Lung (tissue), 11 donors: ENCODE measurements at regions not wholly inside any gene's neighbourhood (a gene's known extent, or its start where the extent isn't known, plus 50 kb on each side); places are given as distances from the start of the nearest gene placed in this dataset.

Experiments
- ATAC-seq: fragments of 200-7000 bp; cut with Tn5 transposase; one replicate; pipeline ENCODE4 v1.9.1; 2020; ENCODE audit warnings: moderate number of reproducible peaks; ENCODE audit not compliant: insufficient read depth, low FRiP score
- DNase-seq, 3 donors: peaks; one replicate each; pipeline ENCODE4 v3.0.0-alpha.2; 2013 to 2017
- H3K27ac ChIP-seq, 2 donors: one replicate each; pipeline ENCODE4 v1.5.1; 2013; ENCODE audit warnings: mild to moderate bottlenecking in 2 of 2, moderate library complexity in 2 of 2, control low read depth in 1 of 2, inconsistent platforms in 1 of 2, low read depth in 1 of 2, low read length in 1 of 2
- H3K27me3 ChIP-seq, 3 donors: one replicate each; pipeline ENCODE4 v1.5.1; 2013; ENCODE audit warnings: low read length in 2 of 3; ENCODE audit not compliant: control insufficient read depth in 3 of 3, insufficient read depth in 3 of 3
- H3K36me3 ChIP-seq, 4 donors: one replicate each; pipeline ENCODE4 v1.5.1; 2013; ENCODE audit warnings: low read length in 4 of 4, mild to moderate bottlenecking in 1 of 4, moderate library complexity in 1 of 4; ENCODE audit not compliant: control insufficient read depth in 4 of 4, insufficient read depth in 4 of 4
- H3K4me1 ChIP-seq, 5 donors: one replicate each; pipeline ENCODE4 v1.5.1; 2013; ENCODE audit warnings: low read length in 5 of 5, mild to moderate bottlenecking in 2 of 5, moderate library complexity in 1 of 5; ENCODE audit not compliant: control insufficient read depth in 5 of 5, insufficient read depth in 5 of 5
- H3K4me3 ChIP-seq: one replicate; pipeline ENCODE4 v1.5.1; 2013; ENCODE audit warnings: mild to moderate bottlenecking, control low read depth, moderate library complexity
- H3K9ac ChIP-seq, 2 donors: one replicate each; pipeline ENCODE4 v1.5.1; 2013; ENCODE audit warnings: low read length in 2 of 2, control low read depth in 1 of 2; ENCODE audit not compliant: insufficient read depth in 1 of 2
- H3K9me3 ChIP-seq, 4 donors: one replicate each; pipeline ENCODE4 v1.5.1; 2013; ENCODE audit warnings: low read length in 3 of 4, mild to moderate bottlenecking in 1 of 4, moderate library complexity in 1 of 4; ENCODE audit not compliant: control insufficient read depth in 4 of 4, insufficient read depth in 3 of 4
- CTCF ChIP-seq: IDR thresholded peaks from 2 replicates; pipeline ENCODE4 v1.5.1; 2012; ENCODE audit warnings: mild to moderate bottlenecking; ENCODE audit errors: control extremely low read depth, extremely low read depth
- WGBS, 2 donors: extraction: QIAGEN DNeasy Blood & Tissue Kit; methylation state at CpG; one replicate each; pipeline ENCODE4 v1.1.7; 2013; 5-methylcytosine and 5-hydroxymethylcytosine counted together
- donor health status: control.
- donor health status: control.
- donor health status: Bipolar disorder and iron deficiency.
- donor health status: healthy.
- donor health status: DM: yes; HTN: yes; CAD: no.

GRCh38 chr10:45071043-45071813 lies 70.5 kb downstream of the ZNF22 start:
- Histone ChIP-seq H3K9me3 (peaks cover 0 to 5% (median 0%) of the 10 kb centered on the region in 4 donors), H3K36me3 (no peaks in the 10 kb centered on the region), H3K4me3 (no peak overlapping the region), H3K4me1 (peaks cover 0 to 5% (median 0%) of the 10 kb centered on the region in 5 donors), H3K27me3 (no peaks in the 10 kb centered on the region), H3K27ac (no peak overlapping the region), H3K9ac (no peak overlapping the region)
- 92 to 94% methylated on average over 14 of the region's 14 CpGs for WGBS, 2 donors
- no peak for TF ChIP-seq CTCF
- ATAC-seq (no peak), DNase-seq (no peak)

GRCh38 chr10:45075216-45075615 lies 74.5 kb downstream of the ZNF22 start:
- ATAC-seq (no peak), DNase-seq (no peak)
- no peak overlapping the region for H3K9ac ChIP-seq
- H3K4me3 ChIP-seq = no peak overlapping the region
- no peak overlapping the region for H3K27ac ChIP-seq
- 16 to 29% methylated on average over 4 of the region's 4 CpGs for WGBS, 2 donors
- H3K27me3 ChIP-seq = no peaks in the 10 kb centered on the region
- H3K9me3 ChIP-seq = peaks cover 0 to 5% (median 0%) of the 10 kb centered on the region in 4 donors
- H3K4me1 ChIP-seq = peaks cover 0 to 5% (median 0%) of the 10 kb centered on the region in 5 donors
- H3K36me3 ChIP-seq = no peaks in the 10 kb centered on the region
- no peak for TF ChIP-seq CTCF

GRCh38 chr10:45075826-45076380 lies 75.2 kb downstream of the ZNF22 start:
- ATAC-seq (no peak), DNase-seq (no peak)
- Histone ChIP-seq H3K36me3 (no peaks in the 10 kb centered on the region), H3K9me3 (peaks cover 0 to 5% (median 0%) of the 10 kb centered on the region in 4 donors), H3K4me1 (peaks cover 0 to 5% (median 0%) of the 10 kb centered on the region in 5 donors), H3K27me3 (no peaks in the 10 kb centered on the region), H3K9ac (no peak overlapping the region), H3K27ac (no peak overlapping the region), H3K4me3 (no peak overlapping the region)
- WGBS, 2 donors = 37 to 50% methylated on average over 6 of the region's 6 CpGs
- TF ChIP-seq CTCF = no peak
